ENCODE measurements at regions not wholly inside any gene's neighbourhood (a gene's known extent, or its start where the extent isn't known, plus 50 kb on each side); places are given as distances from the start of the nearest gene placed in this dataset.

DNA sequence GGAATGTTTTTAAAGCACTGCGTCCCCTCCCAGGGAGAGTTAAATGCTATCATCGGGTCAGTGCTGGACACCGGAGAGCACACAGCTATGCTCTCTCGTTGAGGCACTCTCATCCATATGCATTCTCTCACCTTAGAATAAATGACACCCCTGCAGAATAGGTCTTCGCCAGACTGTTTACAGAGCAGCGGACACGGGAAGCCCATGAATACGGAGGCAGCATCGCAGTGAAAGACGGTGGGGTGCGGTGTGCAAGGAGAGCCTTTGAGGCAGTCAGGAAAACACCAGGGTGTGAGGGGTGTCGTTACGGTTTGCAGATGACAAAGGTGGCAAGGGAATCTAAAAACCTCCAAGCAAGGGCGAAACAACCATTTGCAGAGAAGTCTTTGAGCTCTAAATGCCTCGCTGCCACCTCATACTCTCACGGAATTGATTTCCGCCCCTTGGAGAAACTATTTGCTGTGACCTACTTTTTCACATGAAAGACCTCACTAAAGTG is 169.2 kb upstream of the FHL2 start:
- TF ChIP-seq POLR2A (IDR thresholded peaks at IDR 0.05; ENCODE audit: control extremely low read depth in 1 of 2, low read depth in 2 of 2, low read length in 2 of 2) (no peak), CTCF (IDR thresholded peaks at IDR 0.05; ENCODE audit: control extremely low read depth in 1 of 3, insufficient read depth in 1 of 3, low read depth in 1 of 3, low read length in 3 of 3) (no peak), ZNF274 (IDR thresholded peaks at IDR 0.05; ENCODE audit: borderline replicate concordance, extremely low read depth, low read length) (no peak), KDM4A (IDR thresholded peaks at IDR 0.05; ENCODE audit: low read depth, low read length, severe bottlenecking) (no peak), KDM5A (IDR thresholded peaks at IDR 0.05; ENCODE audit: low read length) (no peak), CHD2 (IDR thresholded peaks at IDR 0.05; ENCODE audit: low read length) (no peak), CEBPB (IDR thresholded peaks at IDR 0.05; ENCODE audit: low read depth, low read length) (no peak), NRF1 (IDR thresholded peaks at IDR 0.05; ENCODE audit: low read depth, low read length) (no peak), EZH2 (IDR thresholded peaks at IDR 0.05; ENCODE audit: low read depth, low read length, severe bottlenecking) (no peak)
- TF ChIP-seq, protein P1, sequence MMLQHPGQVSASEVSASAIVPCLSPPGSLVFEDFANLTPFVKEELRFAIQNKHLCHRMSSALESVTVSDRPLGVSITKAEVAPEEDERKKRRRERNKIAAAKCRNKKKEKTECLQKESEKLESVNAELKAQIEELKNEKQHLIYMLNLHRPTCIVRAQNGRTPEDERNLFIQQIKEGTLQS (IDR thresholded peaks at IDR 0.05; ENCODE audit: insufficient read depth, low read depth, low read length) = no peak
- TF ChIP-seq, protein P2, sequence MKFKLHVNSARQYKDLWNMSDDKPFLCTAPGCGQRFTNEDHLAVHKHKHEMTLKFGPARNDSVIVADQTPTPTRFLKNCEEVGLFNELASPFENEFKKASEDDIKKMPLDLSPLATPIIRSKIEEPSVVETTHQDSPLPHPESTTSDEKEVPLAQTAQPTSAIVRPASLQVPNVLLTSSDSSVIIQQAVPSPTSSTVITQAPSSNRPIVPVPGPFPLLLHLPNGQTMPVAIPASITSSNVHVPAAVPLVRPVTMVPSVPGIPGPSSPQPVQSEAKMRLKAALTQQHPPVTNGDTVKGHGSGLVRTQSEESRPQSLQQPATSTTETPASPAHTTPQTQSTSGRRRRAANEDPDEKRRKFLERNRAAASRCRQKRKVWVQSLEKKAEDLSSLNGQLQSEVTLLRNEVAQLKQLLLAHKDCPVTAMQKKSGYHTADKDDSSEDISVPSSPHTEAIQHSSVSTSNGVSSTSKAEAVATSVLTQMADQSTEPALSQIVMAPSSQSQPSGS (IDR thresholded peaks at IDR 0.05; ENCODE audit: low read length) = no peak
- TF ChIP-seq, protein P3, sequence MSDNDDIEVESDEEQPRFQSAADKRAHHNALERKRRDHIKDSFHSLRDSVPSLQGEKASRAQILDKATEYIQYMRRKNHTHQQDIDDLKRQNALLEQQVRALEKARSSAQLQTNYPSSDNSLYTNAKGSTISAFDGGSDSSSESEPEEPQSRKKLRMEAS (IDR thresholded peaks at IDR 0.05) = no peak
